ENCODE measurements at regions not wholly inside any gene's neighbourhood (a gene's known extent, or its start where the extent isn't known, plus 50 kb on each side); places are given as distances from the start of the nearest gene placed in this dataset.
"Not testable (repeated sequence)": the region's sequence is repeated elsewhere in the genome, so short reads cannot be mapped to it uniquely, and the experiment has no call there.

DNA sequence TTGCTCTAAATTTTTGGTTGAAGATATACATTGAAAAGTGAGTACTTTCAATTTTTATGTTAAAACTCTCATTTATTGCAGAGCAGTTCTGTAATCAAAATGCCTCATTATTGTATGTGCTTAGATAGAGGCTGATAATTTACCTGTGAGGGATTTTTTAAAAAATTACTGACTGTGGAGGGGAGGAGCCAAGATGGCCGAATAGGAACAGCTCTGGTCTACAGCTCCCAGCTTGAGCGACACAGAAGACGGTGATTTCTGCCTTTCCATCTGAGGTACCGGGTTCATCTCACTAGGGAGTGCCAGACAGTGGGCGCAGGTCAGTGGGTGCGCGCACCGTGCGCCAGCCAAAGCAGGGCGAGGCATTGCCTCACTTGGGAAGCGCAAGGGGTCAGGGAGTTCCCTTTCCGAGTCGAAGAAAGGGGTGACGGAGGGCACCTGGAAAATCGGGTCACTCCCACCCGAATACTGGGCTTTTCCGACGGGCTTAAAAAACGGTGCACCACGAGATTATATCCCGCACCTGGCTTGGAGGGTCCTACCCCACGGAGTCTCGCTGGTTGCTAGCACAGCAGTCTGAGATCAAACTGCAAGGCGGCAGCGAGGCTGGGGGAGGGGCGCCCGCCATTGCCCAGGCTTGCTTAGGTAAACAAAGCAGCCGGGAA is 89.4 kb downstream of the DDX11 start:
- peak overlapping the region; percentile 71 for H3K27ac ChIP-seq

DNA sequence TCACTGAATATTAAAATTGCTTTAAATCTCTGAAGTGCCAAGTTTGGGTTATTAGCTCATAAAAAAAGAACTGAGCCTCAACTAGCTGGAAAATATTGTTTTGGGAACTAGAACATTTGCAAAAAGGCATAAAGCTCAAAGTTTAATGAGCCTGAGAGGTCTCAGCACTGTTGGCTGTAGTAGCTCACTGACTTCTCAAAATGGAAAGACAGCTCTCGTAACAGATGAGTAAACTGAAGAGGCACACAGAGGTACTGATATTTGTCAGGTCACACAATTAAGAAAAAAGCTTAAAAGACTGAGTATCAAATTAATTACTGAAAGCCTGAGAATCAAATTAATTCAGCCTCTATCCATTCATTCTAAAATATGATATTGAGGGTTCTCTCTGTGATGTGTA is 100.6 kb downstream of the DDX11 start:
- H3K27ac ChIP-seq, result not testable (repeated sequence)

DNA sequence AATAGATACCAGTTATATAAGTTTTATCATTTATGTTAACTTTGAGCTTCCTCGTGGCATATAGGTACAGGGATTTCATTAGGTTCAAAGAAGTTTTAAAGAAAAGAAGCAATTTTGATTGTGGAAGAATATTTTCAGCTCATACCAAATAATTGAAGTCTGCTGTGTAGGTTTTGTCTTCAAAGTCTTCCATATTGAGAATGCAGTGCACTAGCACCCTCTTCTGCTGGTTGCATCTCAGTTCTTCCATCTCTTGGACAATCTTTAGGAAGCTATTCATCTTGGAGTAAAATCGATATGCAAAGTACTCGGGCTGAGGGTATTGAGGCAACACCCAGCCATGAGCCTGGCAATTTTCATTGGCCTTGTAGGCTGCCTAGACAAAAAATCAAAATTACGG is 103.9 kb downstream of the DDX11 start:
- not testable (repeated sequence) for H3K27ac ChIP-seq
- TF ChIP-seq, protein P1, sequence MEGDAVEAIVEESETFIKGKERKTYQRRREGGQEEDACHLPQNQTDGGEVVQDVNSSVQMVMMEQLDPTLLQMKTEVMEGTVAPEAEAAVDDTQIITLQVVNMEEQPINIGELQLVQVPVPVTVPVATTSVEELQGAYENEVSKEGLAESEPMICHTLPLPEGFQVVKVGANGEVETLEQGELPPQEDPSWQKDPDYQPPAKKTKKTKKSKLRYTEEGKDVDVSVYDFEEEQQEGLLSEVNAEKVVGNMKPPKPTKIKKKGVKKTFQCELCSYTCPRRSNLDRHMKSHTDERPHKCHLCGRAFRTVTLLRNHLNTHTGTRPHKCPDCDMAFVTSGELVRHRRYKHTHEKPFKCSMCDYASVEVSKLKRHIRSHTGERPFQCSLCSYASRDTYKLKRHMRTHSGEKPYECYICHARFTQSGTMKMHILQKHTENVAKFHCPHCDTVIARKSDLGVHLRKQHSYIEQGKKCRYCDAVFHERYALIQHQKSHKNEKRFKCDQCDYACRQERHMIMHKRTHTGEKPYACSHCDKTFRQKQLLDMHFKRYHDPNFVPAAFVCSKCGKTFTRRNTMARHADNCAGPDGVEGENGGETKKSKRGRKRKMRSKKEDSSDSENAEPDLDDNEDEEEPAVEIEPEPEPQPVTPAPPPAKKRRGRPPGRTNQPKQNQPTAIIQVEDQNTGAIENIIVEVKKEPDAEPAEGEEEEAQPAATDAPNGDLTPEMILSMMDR (IDR thresholded peaks at IDR 0.05), result peak; percentile 45

DNA sequence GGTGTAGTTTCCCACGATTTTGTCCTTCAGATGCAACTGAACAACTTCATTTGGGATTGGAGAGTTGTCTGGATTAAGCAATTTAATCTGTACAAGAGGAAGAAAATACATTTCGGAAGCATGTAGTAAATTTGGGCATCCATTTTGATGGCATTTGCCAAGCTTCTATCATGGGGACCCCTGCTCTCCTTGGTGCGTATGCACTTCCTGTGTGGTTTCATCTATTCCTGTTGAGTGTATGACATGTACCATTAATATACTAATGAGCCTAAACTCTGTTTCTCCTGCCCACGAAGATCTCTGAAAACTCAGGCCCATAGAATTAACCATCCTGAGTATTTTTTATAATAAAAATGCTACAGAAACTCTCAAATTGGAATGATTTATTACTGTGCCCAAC is 105.2 kb downstream of the DDX11 start:
- not testable (repeated sequence) for H3K27ac ChIP-seq

DNA sequence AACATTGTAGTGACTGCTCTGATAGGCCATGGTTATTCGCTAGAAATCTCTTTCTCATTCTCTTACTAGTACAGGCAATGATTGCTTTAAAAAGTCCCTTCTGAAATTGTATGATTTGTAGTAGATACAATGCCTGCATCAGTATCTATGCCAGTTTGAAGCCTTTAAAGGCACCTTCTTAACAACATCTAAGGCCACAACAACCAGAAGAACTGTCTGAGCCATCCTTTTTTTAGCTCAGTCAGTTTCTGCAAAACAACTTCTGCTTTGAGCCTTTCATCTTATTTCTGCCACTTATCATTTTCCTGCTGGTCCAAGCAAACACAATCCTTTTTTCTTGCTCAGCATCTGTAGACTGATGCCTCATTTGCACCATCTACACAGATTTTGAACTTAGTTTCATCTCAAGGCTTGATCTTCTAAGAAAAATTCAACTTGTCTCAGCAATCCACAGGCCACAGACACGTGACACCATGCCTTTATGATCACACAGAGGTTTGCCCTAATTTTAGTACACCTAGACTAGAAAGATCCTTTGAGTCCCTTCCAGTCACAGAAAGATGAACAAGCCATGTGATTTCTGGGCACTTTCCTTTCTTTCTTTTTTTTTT is 106.1 kb downstream of the DDX11 start:
- H3K27ac ChIP-seq, result not testable (repeated sequence)

DNA sequence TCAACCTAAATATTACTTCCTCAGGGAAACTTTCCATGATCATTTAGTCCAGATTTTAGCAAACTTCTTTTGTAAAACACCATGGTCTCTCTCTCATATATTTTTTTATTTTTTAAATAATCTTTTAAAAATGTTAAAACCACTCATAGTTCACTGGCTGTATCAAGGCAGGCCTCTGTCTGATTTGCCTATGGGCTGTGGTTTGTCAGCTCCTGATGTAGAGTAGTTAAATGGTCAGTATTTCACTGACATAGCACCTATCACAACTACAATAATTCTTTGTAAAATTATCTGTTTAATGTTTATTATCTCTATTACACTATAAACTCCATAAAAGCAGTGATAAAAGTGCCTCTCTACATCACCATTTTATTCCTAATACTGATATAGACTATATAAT is 108.9 kb downstream of the DDX11 start:
- not testable (repeated sequence) for H3K27ac ChIP-seq

DNA sequence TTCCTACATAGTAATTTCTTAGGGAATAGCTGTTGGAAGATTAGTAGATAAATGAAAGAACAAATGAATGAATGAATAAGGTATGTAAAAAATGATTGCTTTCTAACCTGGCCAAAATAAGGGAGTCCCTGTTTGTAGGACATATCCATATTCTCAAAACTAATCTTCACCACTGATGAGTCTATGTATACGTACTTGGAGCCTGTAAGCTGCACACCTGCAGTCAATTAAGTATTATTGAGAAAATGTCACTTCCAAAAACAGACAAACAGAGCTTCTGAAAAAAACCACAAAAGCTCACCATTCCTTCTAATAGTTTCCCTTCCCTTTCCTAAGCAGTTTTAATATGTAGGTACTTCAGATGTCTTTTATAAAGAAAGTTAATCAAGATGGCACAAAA is 109.4 kb downstream of the DDX11 start:
- not testable (repeated sequence) for H3K27ac ChIP-seq

DNA sequence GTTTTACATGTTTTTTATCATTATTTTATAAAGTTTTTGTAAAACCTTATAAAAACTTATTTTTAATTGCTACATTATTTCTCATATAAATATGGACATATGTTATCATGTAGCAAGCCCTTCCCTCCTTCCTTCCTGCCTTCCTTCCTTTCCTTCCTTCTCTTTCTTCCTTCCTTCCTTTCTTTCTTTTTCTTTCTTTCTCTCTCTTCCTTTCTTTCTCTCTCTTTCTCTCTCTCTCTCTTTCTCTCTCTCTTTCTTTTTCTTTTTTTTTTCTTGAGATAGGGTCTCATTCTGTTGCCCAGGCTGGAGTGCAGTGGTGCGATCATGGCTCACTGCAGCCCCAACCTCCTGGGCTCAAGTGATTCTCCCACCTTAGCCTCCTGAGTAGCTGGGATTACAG is 110.2 kb downstream of the DDX11 start:
- not testable (repeated sequence) for H3K27ac ChIP-seq

DNA sequence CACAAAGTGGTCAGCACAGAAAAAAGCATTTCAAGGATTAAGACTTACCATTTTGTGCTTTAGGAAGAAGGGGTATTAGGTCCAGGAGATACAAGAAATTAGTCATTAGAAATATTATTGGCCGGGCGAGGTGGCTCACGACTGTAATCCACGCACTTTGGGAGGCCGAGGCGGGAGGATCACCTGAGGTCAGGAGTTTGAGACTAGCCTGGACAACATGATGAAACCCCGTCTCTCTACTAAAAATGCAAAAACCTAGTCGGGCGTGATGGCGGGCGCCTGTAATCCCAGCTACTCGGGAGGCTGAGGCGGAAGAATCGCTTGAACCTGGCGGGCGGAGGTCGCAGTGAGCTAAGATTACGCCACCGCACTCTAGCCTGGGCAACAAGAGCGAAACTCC is 111.0 kb downstream of the DDX11 start:
- not testable (repeated sequence) for H3K27ac ChIP-seq

DNA sequence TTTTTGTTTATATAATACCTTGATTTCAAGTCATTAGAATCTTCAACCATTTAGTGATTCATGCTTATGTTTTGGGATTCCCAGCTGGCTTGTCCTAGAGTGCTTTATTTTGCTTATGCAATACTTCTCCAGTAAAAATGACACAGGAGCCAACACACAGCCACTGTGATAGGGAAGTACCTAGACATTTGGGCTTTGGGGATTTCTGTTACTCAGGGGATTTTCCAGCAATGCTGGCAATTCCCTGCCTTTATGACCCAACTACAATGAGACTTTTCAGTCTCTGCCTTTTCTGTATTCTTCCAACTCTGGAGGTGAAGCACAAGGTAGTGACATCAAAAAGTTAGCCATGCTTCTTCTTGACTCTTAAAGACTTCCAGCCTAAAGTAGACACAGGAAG is 119.0 kb downstream of the DDX11 start:
- not testable (repeated sequence) for H3K27ac ChIP-seq

DNA sequence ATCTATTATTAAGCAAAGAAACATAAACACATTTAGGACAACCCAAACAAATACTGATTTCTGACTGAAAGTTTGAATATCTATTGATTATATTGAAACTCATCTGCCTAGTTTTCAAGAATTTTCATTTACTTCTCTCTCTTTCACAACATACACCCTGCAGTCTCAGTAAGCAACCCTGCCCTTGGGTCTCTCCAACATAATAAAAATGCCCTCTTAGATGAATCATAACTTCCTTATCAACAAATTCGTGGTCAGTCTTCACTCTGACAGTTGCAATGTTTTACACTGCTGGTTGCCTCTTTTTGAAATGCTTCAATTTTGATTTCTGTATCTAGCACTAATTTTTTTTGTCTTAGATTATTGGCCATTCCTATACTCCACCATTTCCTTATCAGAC is 122.0 kb downstream of the DDX11 start:
- H3K27ac ChIP-seq, result not testable (repeated sequence)

DNA sequence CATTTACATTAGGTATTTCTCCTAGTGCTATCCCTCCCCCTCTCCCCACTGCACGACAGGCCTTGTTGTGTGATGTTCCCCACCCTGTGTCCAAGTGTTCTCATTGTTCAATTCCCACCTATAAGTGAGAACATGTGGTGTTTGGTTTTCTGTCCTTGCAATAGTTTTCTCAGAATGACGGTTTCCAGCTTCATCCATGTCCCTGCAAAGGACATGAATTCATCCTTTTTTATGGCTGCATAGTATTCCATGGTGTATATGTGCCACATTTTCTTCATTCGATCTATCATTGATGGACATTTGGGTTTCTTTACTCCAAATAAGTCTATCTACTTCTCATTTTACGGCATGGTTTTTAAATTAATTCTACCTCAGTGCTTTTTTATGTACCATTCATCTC is 125.8 kb downstream of the DDX11 start:
- H3K27ac ChIP-seq, result not testable (repeated sequence)

DNA sequence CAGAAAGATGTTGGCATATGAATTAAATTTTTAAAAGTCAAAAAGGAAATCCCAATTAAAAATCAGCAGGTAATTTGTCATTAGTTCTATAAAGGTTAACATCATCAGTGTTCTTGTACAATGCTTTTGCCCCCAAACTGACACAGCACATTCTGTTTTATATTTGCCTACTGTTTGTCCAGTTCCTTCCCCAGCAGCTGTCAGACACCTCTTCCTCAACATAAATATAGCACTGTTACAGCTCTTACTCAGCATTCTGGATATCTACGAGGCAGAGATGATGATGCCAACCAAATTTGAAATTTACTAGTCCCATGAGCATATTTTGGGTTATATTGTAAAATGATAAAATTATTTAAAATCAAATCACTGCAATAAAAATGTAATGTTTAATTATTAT is 124.6 kb downstream of the SINHCAF start:
- no peak overlapping the region for H3K27ac ChIP-seq
- TF ChIP-seq, protein P1 (IDR thresholded peaks at IDR 0.05), result no peak
- TF ChIP-seq ZFX (IDR thresholded peaks at IDR 0.05; ENCODE audit: borderline replicate concordance), result no peak

DNA sequence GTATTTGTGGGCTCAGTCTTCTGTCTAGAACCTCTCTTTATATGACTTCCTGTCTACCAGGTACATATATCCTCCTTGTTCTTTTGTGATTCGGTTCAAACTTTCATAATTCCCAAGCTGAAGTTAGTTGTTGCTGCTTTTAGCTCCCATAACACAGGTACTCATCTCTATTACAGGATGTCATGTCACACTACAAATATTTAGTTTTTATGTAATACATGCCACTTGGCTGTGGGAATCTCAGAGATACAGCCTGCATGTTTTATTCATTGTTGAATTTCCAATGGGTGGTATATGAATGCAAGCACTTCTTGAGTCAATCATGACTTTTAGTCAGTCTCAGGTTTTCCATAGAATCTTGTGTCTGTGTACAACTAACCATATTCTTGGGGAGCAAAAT is 122.7 kb downstream of the SINHCAF start:
- no peak overlapping the region for H3K27ac ChIP-seq
- TF ChIP-seq ZFX (IDR thresholded peaks at IDR 0.05; ENCODE audit: borderline replicate concordance), result no peak
- TF ChIP-seq, protein P1 (IDR thresholded peaks at IDR 0.05), result no peak

Measured in 22Rv1 (cell line).